CD14-positive monocyte (primary cell): ENCODE measurements at regions not wholly inside any gene's neighbourhood (a gene's known extent, or its start where the extent isn't known, plus 50 kb on each side); places are given as distances from the start of the nearest gene placed in this dataset.

Experiments used
- DNase-seq, 3 donors: peaks; one replicate each; pipeline ENCODE4 v3.0.0-alpha.2; 2011 to 2022
- H2AFZ ChIP-seq: 2 replicates; pipeline ENCODE4 v1.6.0; 2012; ENCODE audit warnings: mild to moderate bottlenecking, low read depth, low read length, inconsistent platforms; ENCODE audit not compliant: insufficient read depth, poor library complexity, severe bottlenecking
- H3K27ac ChIP-seq, 2 donors: 1 replicate in 1 of 2; 2 replicates in 1 of 2; pipeline ENCODE4 v1.5.1; 2012 to 2013; ENCODE audit warnings: low read length in 2 of 2, control low read depth in 1 of 2, inconsistent platforms in 1 of 2, low read depth in 1 of 2, mild to moderate bottlenecking in 1 of 2
- H3K27me3 ChIP-seq, 2 donors: one replicate each; pipeline versions ENCODE4 v1.6.0 to v1.6.1; 2011 to 2013; ENCODE audit warnings: low read length in 2 of 2; ENCODE audit not compliant: control insufficient read depth in 2 of 2, insufficient read depth in 2 of 2
- H3K36me3 ChIP-seq, 2 donors: replicated peaks in 1 of 2; 1 replicate in 1 of 2; 2 replicates in 1 of 2; pipeline versions ENCODE4 v1.5.1 to v1.6.1; 2012 to 2013; ENCODE audit warnings: low read length in 2 of 2, control low read depth in 1 of 2, inconsistent platforms in 1 of 2, mild to moderate bottlenecking in 1 of 2; ENCODE audit not compliant: insufficient read depth in 2 of 2, control insufficient read depth in 1 of 2
- H3K4me1 ChIP-seq, 2 donors: 1 replicate in 1 of 2; 2 replicates in 1 of 2; pipeline versions ENCODE4 v1.5.1 to v1.6.1; 2012 to 2013; ENCODE audit warnings: low read length in 2 of 2, control low read depth in 1 of 2, inconsistent platforms in 1 of 2, mild to moderate bottlenecking in 1 of 2, moderate library complexity in 1 of 2; ENCODE audit not compliant: insufficient read depth in 2 of 2, control insufficient read depth in 1 of 2
- H3K4me2 ChIP-seq: replicated peaks from 2 replicates; pipeline ENCODE3; 2012; ENCODE audit warnings: low read length, moderate library complexity, mild to moderate bottlenecking; ENCODE audit not compliant: poor library complexity, severe bottlenecking; ENCODE audit errors: extremely low read depth
- H3K4me3 ChIP-seq, 3 experiments: fragments of 200-600 bp in 1 of 3; sonication (generic) in 1 of 3; replicated peaks in 1 of 3; 1 replicate in 2 of 3; 2 replicates in 1 of 3; pipeline ENCODE4 v1.5.1; 2011 to 2013; ENCODE audit warnings: low read length in 3 of 3, mild to moderate bottlenecking in 3 of 3, control low read depth in 2 of 3, low read depth in 2 of 3, inconsistent platforms in 1 of 3, moderate library complexity in 1 of 3
- H3K79me2 ChIP-seq: 2 replicates; pipeline ENCODE4 v1.6.0; 2012; ENCODE audit warnings: mild to moderate bottlenecking, control low read depth, inconsistent platforms, low read length, moderate library complexity; ENCODE audit not compliant: insufficient read depth
- H3K9ac ChIP-seq: 2 replicates; pipeline ENCODE4 v1.6.0; 2017; ENCODE audit warnings: low read length, mild to moderate bottlenecking; ENCODE audit not compliant: insufficient read depth, poor library complexity, severe bottlenecking
- H3K9me3 ChIP-seq, 2 donors: replicated peaks in 1 of 2; 1 replicate in 1 of 2; 2 replicates in 1 of 2; pipeline versions ENCODE4 v1.5.1 to v1.6.1; 2012 to 2013; ENCODE audit warnings: low read length in 2 of 2, control low read depth in 1 of 2; ENCODE audit not compliant: control insufficient read depth in 1 of 2, insufficient read depth in 1 of 2
- H4K20me1 ChIP-seq: 2 replicates; pipeline ENCODE4 v1.6.0; 2012; ENCODE audit warnings: mild to moderate bottlenecking, low read length, control low read depth, moderate library complexity; ENCODE audit not compliant: insufficient read depth
- H3K27ac Mint-ChIP-seq, 7 donors: one replicate each; pipeline ENCODE4 v1.8.0; 2020; ENCODE audit warnings: mild to moderate bottlenecking in 7 of 7, mixed read lengths in 7 of 7, moderate library complexity in 6 of 7, inconsistent platforms in 2 of 7
- H3K27me3 Mint-ChIP-seq, 3 donors: one replicate each; pipeline ENCODE4 v1.8.0; 2021 to 2022; ENCODE audit warnings: low read depth in 3 of 3, mild to moderate bottlenecking in 3 of 3, mixed read lengths in 3 of 3, moderate library complexity in 3 of 3, inconsistent platforms in 1 of 3
- H3K36me3 Mint-ChIP-seq, 2 donors: one replicate each; pipeline ENCODE4 v1.8.0; 2020; ENCODE audit warnings: mixed read lengths in 2 of 2, inconsistent platforms in 1 of 2, mild to moderate bottlenecking in 1 of 2
- H3K4me1 Mint-ChIP-seq: one replicate; pipeline ENCODE4 v1.8.0; 2020; ENCODE audit warnings: mild to moderate bottlenecking, mixed read lengths
- H3K4me3 Mint-ChIP-seq, 2 donors: one replicate each; pipeline ENCODE4 v1.8.0; 2020; ENCODE audit warnings: mild to moderate bottlenecking in 2 of 2, mixed read lengths in 2 of 2, moderate library complexity in 1 of 2
- H3K9me3 Mint-ChIP-seq, 7 donors: one replicate each; pipeline ENCODE4 v1.8.0; 2020 to 2022; ENCODE audit warnings: mixed read lengths in 7 of 7, mild to moderate bottlenecking in 6 of 7, moderate library complexity in 6 of 7, inconsistent platforms in 2 of 7
- WGBS: methylation state at CpG from one replicate; pipeline ENCODE4 v1.1.5; 2013; ENCODE audit warnings: missing lambda C conversion rate; ENCODE audit not compliant: insufficient coverage; 5-methylcytosine and 5-hydroxymethylcytosine counted together
- intact Hi-C, 2 donors: fragments of 100-400 bp; cut with micrococcal nuclease; formaldehyde crosslinking; loops; one replicate each; pipeline versions ENCODE4 v1.15.0 to v1.15.1; 2023
- TF ChIP-seq, protein P1 (sequence below): fragments of 200-600 bp; IDR thresholded peaks from one replicate; pipeline ENCODE4 v1.8.0; 2022; ENCODE audit warnings: antibody characterized with exemption, mild to moderate bottlenecking

- H3K27ac ChIP-seq = peak overlapping the region in 1 of 2 donors; percentile 53
- DNase-seq = no peak
- Mint-ChIP-seq H3K4me3 (peak overlapping the region in 1 of 2 donors; percentile 75), H3K36me3 (no peaks in the 10 kb centered on the region), H3K27me3 (peaks cover 0 to 2% (median 1%) of the 10 kb centered on the region in 3 donors), H3K4me1 (peaks cover 12% of the 10 kb centered on the region), H3K9me3 (peaks cover 0 to 11% (median 2%) of the 10 kb centered on the region in 7 donors), H3K27ac (no peak overlapping the region)
- intact Hi-C loops = no loop called here
- H3K9ac ChIP-seq = no peak overlapping the region
- H3K9me3 ChIP-seq = no peaks in the 10 kb centered on the region
- peak overlapping the region; percentile 6 to 49 (median 20) for H3K4me3 ChIP-seq
- TF ChIP-seq, protein P1, sequence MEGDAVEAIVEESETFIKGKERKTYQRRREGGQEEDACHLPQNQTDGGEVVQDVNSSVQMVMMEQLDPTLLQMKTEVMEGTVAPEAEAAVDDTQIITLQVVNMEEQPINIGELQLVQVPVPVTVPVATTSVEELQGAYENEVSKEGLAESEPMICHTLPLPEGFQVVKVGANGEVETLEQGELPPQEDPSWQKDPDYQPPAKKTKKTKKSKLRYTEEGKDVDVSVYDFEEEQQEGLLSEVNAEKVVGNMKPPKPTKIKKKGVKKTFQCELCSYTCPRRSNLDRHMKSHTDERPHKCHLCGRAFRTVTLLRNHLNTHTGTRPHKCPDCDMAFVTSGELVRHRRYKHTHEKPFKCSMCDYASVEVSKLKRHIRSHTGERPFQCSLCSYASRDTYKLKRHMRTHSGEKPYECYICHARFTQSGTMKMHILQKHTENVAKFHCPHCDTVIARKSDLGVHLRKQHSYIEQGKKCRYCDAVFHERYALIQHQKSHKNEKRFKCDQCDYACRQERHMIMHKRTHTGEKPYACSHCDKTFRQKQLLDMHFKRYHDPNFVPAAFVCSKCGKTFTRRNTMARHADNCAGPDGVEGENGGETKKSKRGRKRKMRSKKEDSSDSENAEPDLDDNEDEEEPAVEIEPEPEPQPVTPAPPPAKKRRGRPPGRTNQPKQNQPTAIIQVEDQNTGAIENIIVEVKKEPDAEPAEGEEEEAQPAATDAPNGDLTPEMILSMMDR = no peak
- H3K36me3 ChIP-seq = no peaks in the 10 kb centered on the region
- H4K20me1 ChIP-seq = no peaks in the 10 kb centered on the region
- no peaks in the 10 kb centered on the region for H3K79me2 ChIP-seq
- H2AFZ ChIP-seq = peak overlapping the region; percentile 43
- peaks cover 5 to 13% of the 10 kb centered on the region in 2 donors for H3K4me1 ChIP-seq
- H3K27me3 ChIP-seq = no peaks in the 10 kb centered on the region
- peak overlapping the region; percentile 53 for H3K4me2 ChIP-seq
Observed at GRCh38 chr4:79604152-79604551, 196.1 kb upstream of the GK2 start.

DNA sequence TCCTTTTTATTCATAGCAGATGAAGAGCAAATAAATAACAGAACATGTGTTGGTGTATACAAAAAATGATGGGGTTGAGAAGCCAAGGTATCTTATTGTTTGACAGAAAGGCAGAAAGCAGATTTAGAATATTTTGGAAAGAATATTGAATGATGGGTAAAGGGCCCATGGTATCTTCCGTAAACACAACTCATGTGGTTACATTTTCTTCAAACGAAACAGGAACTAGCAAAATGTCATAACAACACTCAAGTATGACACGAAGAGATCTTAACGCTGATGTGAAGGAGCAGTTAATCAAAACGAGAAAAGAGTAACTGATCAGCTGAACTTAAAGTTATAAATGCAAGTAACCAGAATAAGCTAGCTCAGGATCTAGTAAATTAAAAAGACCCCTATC lies 195.7 kb upstream of the GK2 start:
- Mint-ChIP-seq H3K36me3 (no peaks in the 10 kb centered on the region), H3K9me3 (peaks cover 0 to 11% (median 2%) of the 10 kb centered on the region in 7 donors), H3K4me1 (peaks cover 12% of the 10 kb centered on the region), H3K27ac (peak overlapping the region in 3 of 7 donors; percentile 3 to 31 (median 12)), H3K4me3 (peak overlapping the region in 1 of 2 donors; percentile 75), H3K27me3 (peaks cover 0 to 2% (median 1%) of the 10 kb centered on the region in 3 donors)
- WGBS = no CpG with 5 or more reads among the region's 5 CpGs
- H3K27ac ChIP-seq = peak overlapping the region in 1 of 2 donors; percentile 53
- DNase-seq = peak; percentile 15 to 22 (median 21)
- TF ChIP-seq, protein P1 = no peak
- intact Hi-C loops = no loop called here
- H4K20me1 ChIP-seq = no peaks in the 10 kb centered on the region
- H3K4me2 ChIP-seq = peak overlapping the region; percentile 53
- H3K9ac ChIP-seq = no peak overlapping the region
- H2AFZ ChIP-seq = peak overlapping the region; percentile 43
- H3K27me3 ChIP-seq = no peaks in the 10 kb centered on the region
- H3K79me2 ChIP-seq = no peaks in the 10 kb centered on the region
- H3K9me3 ChIP-seq = no peaks in the 10 kb centered on the region
- H3K4me1 ChIP-seq = peaks cover 5 to 13% of the 10 kb centered on the region in 2 donors
- H3K36me3 ChIP-seq = no peaks in the 10 kb centered on the region
- H3K4me3 ChIP-seq = peak overlapping the region; percentile 6 to 49 (median 20)
